ENCODE measurements at regions not wholly inside any gene's neighbourhood (a gene's known extent, or its start where the extent isn't known, plus 50 kb on each side); places are given as distances from the start of the nearest gene placed in this dataset.

DNA sequence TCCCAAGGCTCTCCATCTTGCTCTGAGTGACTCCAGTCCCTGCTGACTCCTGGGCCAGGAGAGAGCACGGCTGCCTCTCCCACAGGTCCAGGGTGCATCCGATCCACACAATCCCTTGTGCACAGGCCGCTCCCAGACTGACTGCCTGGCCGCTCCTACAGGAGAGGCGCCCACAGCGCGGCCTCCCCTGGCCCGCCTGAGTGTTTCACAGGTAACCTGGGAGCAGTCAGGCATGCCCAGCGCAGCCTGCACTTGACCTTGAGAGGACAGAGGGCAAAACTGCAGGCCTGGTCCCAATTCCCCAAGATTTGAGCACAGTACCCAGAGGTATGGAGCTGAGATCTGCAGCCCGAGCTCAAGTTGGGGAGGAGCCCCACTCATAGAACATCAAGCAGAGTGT lies 490.2 kb downstream of the CNTN6 start:
- TF ChIP-seq, protein P1, sequence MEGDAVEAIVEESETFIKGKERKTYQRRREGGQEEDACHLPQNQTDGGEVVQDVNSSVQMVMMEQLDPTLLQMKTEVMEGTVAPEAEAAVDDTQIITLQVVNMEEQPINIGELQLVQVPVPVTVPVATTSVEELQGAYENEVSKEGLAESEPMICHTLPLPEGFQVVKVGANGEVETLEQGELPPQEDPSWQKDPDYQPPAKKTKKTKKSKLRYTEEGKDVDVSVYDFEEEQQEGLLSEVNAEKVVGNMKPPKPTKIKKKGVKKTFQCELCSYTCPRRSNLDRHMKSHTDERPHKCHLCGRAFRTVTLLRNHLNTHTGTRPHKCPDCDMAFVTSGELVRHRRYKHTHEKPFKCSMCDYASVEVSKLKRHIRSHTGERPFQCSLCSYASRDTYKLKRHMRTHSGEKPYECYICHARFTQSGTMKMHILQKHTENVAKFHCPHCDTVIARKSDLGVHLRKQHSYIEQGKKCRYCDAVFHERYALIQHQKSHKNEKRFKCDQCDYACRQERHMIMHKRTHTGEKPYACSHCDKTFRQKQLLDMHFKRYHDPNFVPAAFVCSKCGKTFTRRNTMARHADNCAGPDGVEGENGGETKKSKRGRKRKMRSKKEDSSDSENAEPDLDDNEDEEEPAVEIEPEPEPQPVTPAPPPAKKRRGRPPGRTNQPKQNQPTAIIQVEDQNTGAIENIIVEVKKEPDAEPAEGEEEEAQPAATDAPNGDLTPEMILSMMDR (IDR thresholded peaks at IDR 0.05 in 2 of 3, conservative IDR thresholded peaks at IDR 0.05 in 1 of 3; ENCODE audit: insufficient read depth in 2 of 3, low read depth in 1 of 3, low read length in 3 of 3), result no peak
- TF ChIP-seq, protein P2, sequence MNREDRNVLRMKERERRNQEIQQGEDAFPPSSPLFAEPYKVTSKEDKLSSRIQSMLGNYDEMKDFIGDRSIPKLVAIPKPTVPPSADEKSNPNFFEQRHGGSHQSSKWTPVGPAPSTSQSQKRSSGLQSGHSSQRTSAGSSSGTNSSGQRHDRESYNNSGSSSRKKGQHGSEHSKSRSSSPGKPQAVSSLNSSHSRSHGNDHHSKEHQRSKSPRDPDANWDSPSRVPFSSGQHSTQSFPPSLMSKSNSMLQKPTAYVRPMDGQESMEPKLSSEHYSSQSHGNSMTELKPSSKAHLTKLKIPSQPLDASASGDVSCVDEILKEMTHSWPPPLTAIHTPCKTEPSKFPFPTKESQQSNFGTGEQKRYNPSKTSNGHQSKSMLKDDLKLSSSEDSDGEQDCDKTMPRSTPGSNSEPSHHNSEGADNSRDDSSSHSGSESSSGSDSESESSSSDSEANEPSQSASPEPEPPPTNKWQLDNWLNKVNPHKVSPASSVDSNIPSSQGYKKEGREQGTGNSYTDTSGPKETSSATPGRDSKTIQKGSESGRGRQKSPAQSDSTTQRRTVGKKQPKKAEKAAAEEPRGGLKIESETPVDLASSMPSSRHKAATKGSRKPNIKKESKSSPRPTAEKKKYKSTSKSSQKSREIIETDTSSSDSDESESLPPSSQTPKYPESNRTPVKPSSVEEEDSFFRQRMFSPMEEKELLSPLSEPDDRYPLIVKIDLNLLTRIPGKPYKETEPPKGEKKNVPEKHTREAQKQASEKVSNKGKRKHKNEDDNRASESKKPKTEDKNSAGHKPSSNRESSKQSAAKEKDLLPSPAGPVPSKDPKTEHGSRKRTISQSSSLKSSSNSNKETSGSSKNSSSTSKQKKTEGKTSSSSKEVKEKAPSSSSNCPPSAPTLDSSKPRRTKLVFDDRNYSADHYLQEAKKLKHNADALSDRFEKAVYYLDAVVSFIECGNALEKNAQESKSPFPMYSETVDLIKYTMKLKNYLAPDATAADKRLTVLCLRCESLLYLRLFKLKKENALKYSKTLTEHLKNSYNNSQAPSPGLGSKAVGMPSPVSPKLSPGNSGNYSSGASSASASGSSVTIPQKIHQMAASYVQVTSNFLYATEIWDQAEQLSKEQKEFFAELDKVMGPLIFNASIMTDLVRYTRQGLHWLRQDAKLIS (CRISPR knock-in tag; IDR thresholded peaks at IDR 0.05), result no peak
- no peak for TF ChIP-seq POLR2A (conservative IDR thresholded peaks at IDR 0.05)
- TF ChIP-seq FOS (IDR thresholded peaks at IDR 0.05; ENCODE audit: extremely low read depth, insufficient read length), result no peak
- TF ChIP-seq ESRRA (IDR thresholded peaks at IDR 0.05; ENCODE audit: borderline replicate concordance, low read depth), result no peak
- TF ChIP-seq RAD21 (CRISPR knock-in tag; conservative IDR thresholded peaks at IDR 0.05 in 1 of 2, IDR thresholded peaks at IDR 0.05 in 1 of 2), result no peak
